GM12873 (cell line): ENCODE measurements at regions not wholly inside any gene's neighbourhood (a gene's known extent, or its start where the extent isn't known, plus 50 kb on each side); places are given as distances from the start of the nearest gene placed in this dataset.

Experiments
- TF ChIP-seq, protein P1 (sequence below): IDR thresholded peaks from 2 replicates; pipeline ENCODE4 v1.5.1; 2012; ENCODE audit warnings: low read depth, mild to moderate bottlenecking, moderate library complexity, low read length, control low read depth; ENCODE audit not compliant: insufficient read depth; ENCODE audit errors: missing control alignments

DNA sequence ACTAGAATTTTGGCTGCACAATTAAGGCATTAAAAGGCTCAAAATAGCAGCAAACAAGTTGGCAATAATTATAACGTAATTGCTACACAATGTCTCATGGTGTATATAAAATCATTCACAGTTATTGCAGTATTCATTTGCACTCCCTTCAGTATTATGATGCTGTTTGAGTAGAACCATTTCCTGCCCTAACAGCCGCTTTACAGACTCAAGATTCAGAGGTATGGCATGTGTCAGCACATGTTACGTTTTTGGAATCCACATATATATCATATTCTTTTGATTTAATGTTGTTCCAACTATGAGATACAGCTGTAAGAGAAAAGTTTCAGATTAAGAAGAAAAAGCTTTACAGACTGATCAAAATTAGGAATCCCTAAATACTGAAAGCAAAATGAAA is 56.3 kb upstream of the NCKAP5 start:
- TF ChIP-seq, protein P1, sequence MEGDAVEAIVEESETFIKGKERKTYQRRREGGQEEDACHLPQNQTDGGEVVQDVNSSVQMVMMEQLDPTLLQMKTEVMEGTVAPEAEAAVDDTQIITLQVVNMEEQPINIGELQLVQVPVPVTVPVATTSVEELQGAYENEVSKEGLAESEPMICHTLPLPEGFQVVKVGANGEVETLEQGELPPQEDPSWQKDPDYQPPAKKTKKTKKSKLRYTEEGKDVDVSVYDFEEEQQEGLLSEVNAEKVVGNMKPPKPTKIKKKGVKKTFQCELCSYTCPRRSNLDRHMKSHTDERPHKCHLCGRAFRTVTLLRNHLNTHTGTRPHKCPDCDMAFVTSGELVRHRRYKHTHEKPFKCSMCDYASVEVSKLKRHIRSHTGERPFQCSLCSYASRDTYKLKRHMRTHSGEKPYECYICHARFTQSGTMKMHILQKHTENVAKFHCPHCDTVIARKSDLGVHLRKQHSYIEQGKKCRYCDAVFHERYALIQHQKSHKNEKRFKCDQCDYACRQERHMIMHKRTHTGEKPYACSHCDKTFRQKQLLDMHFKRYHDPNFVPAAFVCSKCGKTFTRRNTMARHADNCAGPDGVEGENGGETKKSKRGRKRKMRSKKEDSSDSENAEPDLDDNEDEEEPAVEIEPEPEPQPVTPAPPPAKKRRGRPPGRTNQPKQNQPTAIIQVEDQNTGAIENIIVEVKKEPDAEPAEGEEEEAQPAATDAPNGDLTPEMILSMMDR: no peak

DNA sequence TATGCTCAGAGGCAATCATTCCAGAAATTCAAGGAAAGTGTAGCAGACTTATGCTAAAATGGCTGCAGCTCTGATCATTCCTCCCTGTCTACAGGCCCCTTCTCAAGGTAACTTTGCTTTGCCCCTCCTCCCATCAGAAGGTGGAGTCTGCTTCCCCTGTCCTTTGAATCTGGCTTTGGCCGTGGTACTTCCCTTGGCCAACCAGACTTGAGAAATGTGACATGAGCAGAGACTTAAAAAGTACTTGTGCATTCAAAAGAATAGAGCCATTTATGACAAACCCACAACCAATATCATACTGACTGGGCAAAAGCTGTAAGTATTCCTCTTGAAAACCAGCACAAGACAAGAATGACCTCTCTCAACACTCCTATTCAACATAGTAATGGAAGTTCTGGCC is 59.5 kb upstream of the NCKAP5 start:
- TF ChIP-seq, protein P1: no peak

DNA sequence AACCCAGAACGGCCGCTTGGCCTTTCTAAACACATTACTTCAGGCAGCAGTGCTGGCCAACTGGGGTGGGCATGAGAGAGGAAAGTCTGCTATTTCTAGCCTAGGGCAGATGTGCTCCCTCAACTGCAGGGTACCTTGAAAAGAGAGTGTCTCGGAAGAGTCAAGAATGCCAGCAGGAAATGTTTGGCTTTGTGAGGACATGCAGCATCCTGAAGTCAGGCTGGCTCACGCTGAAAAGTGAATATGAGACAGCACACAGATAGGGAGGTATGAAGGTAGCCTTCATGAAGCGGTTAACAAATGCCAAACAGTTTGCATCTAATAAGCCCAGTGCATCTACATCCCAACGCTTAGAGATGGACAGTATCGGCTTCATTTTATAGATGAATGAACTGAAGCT is 65.0 kb upstream of the NCKAP5 start:
- TF ChIP-seq, protein P1: no peak

DNA sequence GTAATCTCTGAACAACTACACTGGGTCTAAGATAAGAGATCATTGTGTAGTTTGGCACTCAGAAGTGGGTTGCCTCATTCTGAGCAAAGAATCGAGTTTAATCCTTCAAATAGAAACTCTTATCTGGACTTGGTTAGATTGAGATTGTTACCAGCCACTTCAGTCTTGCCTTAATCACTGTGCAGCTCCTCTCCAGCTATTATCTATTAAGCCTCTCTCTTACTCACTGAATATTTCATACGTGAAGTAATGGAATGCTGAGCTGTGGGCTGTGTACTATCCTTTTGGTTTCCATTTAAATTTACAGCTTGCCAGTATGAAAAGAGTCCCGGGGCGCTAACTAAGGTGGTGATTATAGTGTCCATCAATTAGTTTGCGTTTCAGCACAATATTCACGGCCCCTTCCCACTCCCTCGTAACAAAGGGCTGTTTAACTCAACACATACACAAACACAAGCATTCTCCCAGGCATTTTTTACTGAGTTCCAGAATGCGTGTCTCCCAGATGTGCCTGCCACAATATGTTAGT is 65.7 kb upstream of the NCKAP5 start:
- TF ChIP-seq, protein P1: no peak

DNA sequence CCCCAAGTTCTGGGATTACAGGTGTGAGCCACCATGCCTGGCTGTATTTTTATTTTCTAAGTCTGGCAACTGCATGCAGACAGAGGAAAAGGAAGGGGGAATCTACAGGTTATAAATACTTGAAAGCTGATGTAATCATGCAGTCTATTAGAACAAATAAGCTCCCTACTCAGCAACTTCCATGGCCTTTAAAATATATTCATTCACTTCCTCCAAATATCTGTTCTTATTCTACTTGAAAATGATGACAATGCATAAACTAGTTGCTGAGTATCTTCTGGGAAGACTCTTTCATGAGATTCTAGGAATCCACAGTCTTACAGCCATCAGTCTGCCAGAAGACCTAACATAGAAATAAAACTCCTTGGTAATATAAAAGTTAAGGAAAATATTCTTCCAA is 66.9 kb upstream of the NCKAP5 start:
- TF ChIP-seq, protein P1: no peak

DNA sequence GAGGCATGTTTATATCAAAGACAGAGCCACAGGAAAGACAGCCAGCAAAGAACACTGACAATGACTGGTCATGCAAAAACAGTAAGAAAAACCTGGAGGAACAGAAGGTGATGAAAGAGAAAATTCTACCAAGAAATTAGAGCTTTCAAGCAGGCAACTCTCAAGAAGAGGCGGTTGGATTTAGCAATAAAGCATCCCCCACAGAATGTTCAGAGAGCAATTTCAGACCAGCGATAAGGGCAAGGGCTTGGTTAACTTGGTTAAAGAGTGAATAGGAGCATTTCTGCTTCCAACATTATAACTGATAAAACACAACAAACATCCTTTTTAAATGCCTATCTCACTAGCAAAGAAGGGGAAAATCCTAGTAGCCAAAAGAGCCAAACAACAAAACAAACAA is 68.0 kb upstream of the NCKAP5 start:
- TF ChIP-seq, protein P1: no peak

DNA sequence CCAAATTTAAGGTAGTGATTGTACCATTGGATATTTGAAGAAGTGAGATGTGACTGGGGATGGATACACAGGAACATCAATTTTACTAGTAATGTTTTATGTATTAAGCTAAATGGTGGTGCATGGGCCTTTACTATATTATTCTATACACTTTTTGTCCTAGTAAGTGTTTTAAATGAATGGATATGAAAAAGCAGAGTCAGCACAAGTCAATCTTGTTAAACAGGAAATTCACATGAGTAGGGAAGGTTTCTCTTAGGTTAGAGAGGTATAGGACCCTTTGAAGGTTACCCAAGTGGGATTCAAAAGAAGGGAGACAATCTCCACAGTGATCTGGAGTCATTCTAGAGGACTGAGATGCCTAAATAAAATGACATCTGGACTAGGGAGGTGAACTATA is 71.8 kb upstream of the NCKAP5 start:
- TF ChIP-seq, protein P1: no peak
